Osteoblast (primary cell): ENCODE measurements at regions not wholly inside any gene's neighbourhood (a gene's known extent, or its start where the extent isn't known, plus 50 kb on each side); places are given as distances from the start of the nearest gene placed in this dataset.

Experiments used
- DNase-seq: peaks from one replicate; pipeline ENCODE4 v3.0.0; 2011; ENCODE audit warnings: low spot score, mixed read lengths; ENCODE audit not compliant: insufficient read length; ENCODE audit errors: missing footprints
- H2AFZ ChIP-seq: 2 replicates; pipeline ENCODE4 v1.6.0; 2011; ENCODE audit warnings: mild to moderate bottlenecking, low read length
- H3K27ac ChIP-seq: 2 replicates; pipeline ENCODE4 v1.5.1; 2011; ENCODE audit warnings: mild to moderate bottlenecking, low read depth, low read length, moderate library complexity
- H3K27me3 ChIP-seq: 2 replicates; pipeline ENCODE4 v1.6.0; 2012; ENCODE audit warnings: mild to moderate bottlenecking, control low read depth, inconsistent platforms, low read length, moderate library complexity; ENCODE audit not compliant: insufficient read depth
- H3K36me3 ChIP-seq: 2 replicates; pipeline ENCODE4 v1.5.1; 2011; ENCODE audit warnings: mild to moderate bottlenecking, low read length, control low read depth, moderate library complexity; ENCODE audit not compliant: insufficient read depth
- H3K4me1 ChIP-seq: 2 replicates; pipeline ENCODE4 v1.5.1; 2011; ENCODE audit warnings: mild to moderate bottlenecking, low read length, control low read depth, moderate library complexity; ENCODE audit not compliant: insufficient read depth
- H3K4me2 ChIP-seq: 2 replicates; pipeline ENCODE4 v1.6.0; 2011; ENCODE audit warnings: mild to moderate bottlenecking, low read length; ENCODE audit not compliant: insufficient read depth
- H3K4me3 ChIP-seq: fragments of 200-600 bp; sonication (generic); 3 replicates; pipeline ENCODE4 v1.5.1; 2012; ENCODE audit warnings: mild to moderate bottlenecking, low read length, inconsistent platforms; ENCODE audit not compliant: insufficient read depth
- H3K79me2 ChIP-seq: 2 replicates; pipeline ENCODE4 v1.6.0; 2012; ENCODE audit warnings: mild to moderate bottlenecking, low read length, control low read depth, inconsistent platforms; ENCODE audit not compliant: insufficient read depth
- H3K9me3 ChIP-seq: 2 replicates; pipeline ENCODE4 v1.5.1; 2011; ENCODE audit warnings: low read depth, low read length, control low read depth
- H4K20me1 ChIP-seq: 2 replicates; pipeline ENCODE4 v1.6.0; 2012; ENCODE audit warnings: mild to moderate bottlenecking, low read length, control low read depth; ENCODE audit not compliant: insufficient read depth
- CTCF ChIP-seq: IDR thresholded peaks from 2 replicates; pipeline ENCODE4 v1.5.1; 2011; ENCODE audit warnings: mild to moderate bottlenecking, low read depth, low read length, moderate library complexity; ENCODE audit errors: extremely low read depth

GRCh38 chr2:17298453-17298852, 219.8 kb downstream of the RAD51AP2 start:
- Histone ChIP-seq H3K27me3 (no peaks in the 10 kb centered on the region), H3K27ac (no peak overlapping the region), H3K4me2 (no peak overlapping the region), H3K36me3 (no peaks in the 10 kb centered on the region), H4K20me1 (no peaks in the 10 kb centered on the region), H3K4me3 (no peak overlapping the region), H3K79me2 (no peaks in the 10 kb centered on the region), H2AFZ (no peak overlapping the region), H3K4me1 (peaks cover 4% of the 10 kb centered on the region), H3K9me3 (no peaks in the 10 kb centered on the region)
- no peak for DNase-seq
- TF ChIP-seq CTCF: no peak

DNA sequence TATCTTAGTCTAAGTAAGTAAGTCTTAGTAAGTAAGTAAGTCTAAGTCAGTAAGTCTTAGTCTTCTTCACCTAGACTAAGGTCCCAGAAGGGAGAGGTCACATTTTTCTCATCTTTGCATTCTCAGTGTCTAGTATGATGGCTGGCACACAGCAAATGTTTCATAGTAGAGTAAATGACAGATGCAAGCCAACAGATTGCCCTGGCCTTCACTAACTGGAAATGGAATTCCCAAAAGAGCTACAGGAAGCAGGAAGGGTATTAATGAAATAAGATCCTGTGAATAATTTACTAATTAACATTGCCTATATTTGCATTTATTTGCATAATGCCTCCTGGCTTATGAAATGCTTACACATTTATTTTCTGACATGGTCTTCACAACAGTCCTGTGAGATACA, 221.6 kb downstream of the RAD51AP2 start:
- Histone ChIP-seq H3K4me2 (no peak overlapping the region), H3K4me3 (no peak overlapping the region), H2AFZ (no peak overlapping the region), H4K20me1 (no peaks in the 10 kb centered on the region), H3K27ac (no peak overlapping the region), H3K36me3 (no peaks in the 10 kb centered on the region), H3K4me1 (no peaks in the 10 kb centered on the region), H3K27me3 (no peaks in the 10 kb centered on the region), H3K79me2 (no peaks in the 10 kb centered on the region), H3K9me3 (no peaks in the 10 kb centered on the region)
- DNase-seq: no peak
- no peak for TF ChIP-seq CTCF

DNA sequence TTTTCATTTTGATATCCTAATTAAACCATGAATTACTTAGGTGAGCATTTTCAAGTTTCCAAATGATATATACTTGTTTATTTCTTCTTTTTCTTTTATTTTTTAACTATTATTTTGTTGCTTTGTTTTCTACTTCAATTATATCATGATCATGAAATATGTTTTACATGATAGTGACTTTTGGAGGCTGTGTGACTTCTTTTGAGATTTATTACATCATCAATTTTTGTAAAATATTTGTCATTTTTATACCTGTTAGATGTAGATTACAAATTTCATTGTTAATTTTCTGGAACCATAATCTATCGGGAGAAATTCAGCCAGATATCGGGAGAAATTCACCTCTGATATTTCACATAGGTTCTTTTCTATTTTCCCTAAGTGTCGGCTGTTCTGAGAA, 228.6 kb downstream of the RAD51AP2 start:
- H3K4me3 ChIP-seq: no peak overlapping the region
- H3K4me1 ChIP-seq: no peaks in the 10 kb centered on the region
- H4K20me1 ChIP-seq: no peaks in the 10 kb centered on the region
- H3K36me3 ChIP-seq: no peaks in the 10 kb centered on the region
- TF ChIP-seq CTCF: no peak
- no peaks in the 10 kb centered on the region for H3K79me2 ChIP-seq
- no peak overlapping the region for H3K4me2 ChIP-seq
- no peak overlapping the region for H2AFZ ChIP-seq
- no peaks in the 10 kb centered on the region for H3K9me3 ChIP-seq
- H3K27me3 ChIP-seq: no peaks in the 10 kb centered on the region
- no peak for DNase-seq
- H3K27ac ChIP-seq: no peak overlapping the region

DNA sequence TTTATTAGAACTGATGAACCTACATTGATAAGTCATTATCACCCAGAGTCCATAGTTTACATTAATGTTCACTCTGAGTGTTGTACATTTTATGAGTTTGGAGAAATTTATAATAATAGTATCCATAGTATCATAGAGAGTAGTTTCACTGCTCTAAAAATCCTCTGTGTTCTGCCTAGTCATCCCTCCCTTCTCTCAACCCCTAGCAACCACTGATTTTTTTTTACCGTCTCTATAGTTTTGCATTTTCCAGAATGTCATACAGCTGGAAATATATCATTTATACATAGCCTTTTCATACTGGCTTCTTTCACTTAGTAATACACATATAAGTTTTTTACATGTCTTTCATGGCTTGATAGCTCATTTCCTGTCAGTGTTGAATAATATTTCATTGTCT, 231.1 kb downstream of the RAD51AP2 start:
- Histone ChIP-seq H3K9me3 (no peaks in the 10 kb centered on the region), H3K36me3 (no peaks in the 10 kb centered on the region), H3K4me1 (no peaks in the 10 kb centered on the region), H3K4me3 (no peak overlapping the region), H2AFZ (no peak overlapping the region), H3K79me2 (no peaks in the 10 kb centered on the region), H3K4me2 (no peak overlapping the region), H3K27me3 (no peaks in the 10 kb centered on the region), H4K20me1 (no peaks in the 10 kb centered on the region), H3K27ac (no peak overlapping the region)
- no peak for TF ChIP-seq CTCF
- DNase-seq: no peak
